HepG2 (cell line): ENCODE measurements at regions not wholly inside any gene's neighbourhood (a gene's known extent, or its start where the extent isn't known, plus 50 kb on each side); places are given as distances from the start of the nearest gene placed in this dataset.
"Not testable (repeated sequence)": the region's sequence is repeated elsewhere in the genome, so short reads cannot be mapped to it uniquely, and the experiment has no call there.

ENCODE experiments used
- CHD2 ChIP-seq: IDR thresholded peaks from 2 replicates; pipeline ENCODE4 v1.6.1; 2011; ENCODE audit warnings: low read depth, low read length, improper control_type of control experiment
- CHD4 ChIP-seq: fragments of 200-600 bp; sonication (generic); IDR thresholded peaks from 2 replicates; pipeline ENCODE4 v1.7.0; 2017; ENCODE audit warnings: mild to moderate bottlenecking, low read length, borderline replicate concordance
- MYC ChIP-seq: sonication (generic); formaldehyde crosslinking; IDR thresholded peaks from 2 replicates; pipeline ENCODE4 v1.9.0; 2021; ENCODE audit warnings: missing genetic modification reagents, borderline replicate concordance
- POLR2AphosphoS5 ChIP-seq: IDR thresholded peaks from 2 replicates; pipeline ENCODE4 v1.6.1; 2012; ENCODE audit warnings: low read depth, low read length
- SMC3 ChIP-seq: IDR thresholded peaks from 2 replicates; pipeline ENCODE4 v1.6.1; 2011; ENCODE audit warnings: low read length, improper control_type of control experiment
- TBX3 ChIP-seq: fragments of 450-650 bp; IDR thresholded peaks from 2 replicates; pipeline ENCODE4 v1.6.1; 2017; ENCODE audit warnings: antibody characterized with exemption, mild to moderate bottlenecking, inconsistent platforms, borderline replicate concordance
- ZNF24 ChIP-seq: fragments of 450-650 bp; IDR thresholded peaks from 2 replicates; pipeline ENCODE4 v1.6.1; 2017; ENCODE audit warnings: antibody characterized with exemption, mild to moderate bottlenecking
- ZNF607 ChIP-seq: sonication (generic); formaldehyde crosslinking; IDR thresholded peaks from 2 replicates; pipeline ENCODE4 v1.5.1; 2020; ENCODE audit warnings: missing genetic modification reagents, mild to moderate bottlenecking, borderline replicate concordance
- ZNF746 ChIP-seq: sonication (generic); formaldehyde crosslinking; IDR thresholded peaks from 2 replicates; pipeline ENCODE4 v1.8.0; 2022; ENCODE audit warnings: mild to moderate bottlenecking, missing genetic modification reagents

DNA sequence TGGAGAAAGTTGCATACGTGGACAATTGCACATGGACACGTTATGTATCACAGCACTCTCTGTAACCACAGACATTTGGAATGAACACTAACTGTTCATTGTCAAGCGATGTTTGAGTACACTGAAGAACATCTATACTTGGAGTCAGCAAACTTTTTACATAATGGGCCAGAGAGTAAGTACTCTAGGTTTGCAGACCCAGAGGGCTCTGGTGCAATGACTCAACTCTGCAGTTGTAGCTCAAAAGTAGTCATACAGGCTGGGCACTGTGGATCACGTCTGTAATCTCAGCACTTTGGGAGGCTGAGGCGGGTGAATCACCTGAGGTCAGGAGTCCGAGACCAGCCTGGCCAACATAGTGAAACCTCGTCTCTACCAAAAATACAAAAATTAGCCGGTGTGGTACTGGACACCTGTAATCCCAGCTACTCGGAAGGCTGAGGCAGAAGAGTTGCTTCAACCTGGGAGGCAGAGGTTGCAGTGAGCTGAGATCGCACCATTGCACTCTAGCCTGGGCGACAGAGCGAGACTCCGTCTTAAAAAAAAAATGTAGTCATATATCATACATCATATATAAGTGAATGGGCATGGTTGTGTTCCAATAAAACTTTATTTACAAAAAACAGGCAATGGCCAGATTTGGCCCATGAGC is 67.4 kb upstream of the NCOA3 start:
- not testable (repeated sequence) for TF ChIP-seq ZNF24; MYC; CHD4; SMC3; ZNF607 (CRISPR knock-in tag); ZNF746 (CRISPR knock-in tag); CHD2; POLR2AphosphoS5
- peak; percentile 40; the same call in 1 of the 2 replicates for TF ChIP-seq TBX3
